ENCODE measurements at regions not wholly inside any gene's neighbourhood (a gene's known extent, or its start where the extent isn't known, plus 50 kb on each side); places are given as distances from the start of the nearest gene placed in this dataset.

- ATAC-seq = no peak
- POLR2A ChIA-PET = no interaction called here
- H2AFZ ChIP-seq (ENCODE audit: control insufficient read depth, low read depth, low read length) = no peak overlapping the region
- CTCF ChIA-PET = no interaction called here
- H3K9me3 ChIP-seq (replicated peaks; ENCODE audit: control insufficient read depth, insufficient read depth, low read length) = no peaks in the 10 kb centered on the region
- H3K36me3 ChIP-seq (ENCODE audit: control insufficient read depth in 2 of 2, insufficient read depth in 2 of 2, low read length in 1 of 2) = no peaks in the 10 kb centered on the region
- no peak overlapping the region for H3K27ac ChIP-seq (ENCODE audit: control insufficient read depth, insufficient read depth)
- intact Hi-C loops (cut with micrococcal nuclease; ENCODE audit: unreplicated experiment) (no loop called here), in situ Hi-C loops (cut with MboI) (no loop called here)
- H3K4me2 ChIP-seq (ENCODE audit: control insufficient read depth, insufficient read depth) = no peak overlapping the region
- no peak for FAIRE-seq
- no peak overlapping the region for H3K9ac ChIP-seq (ENCODE audit: control insufficient read depth, insufficient read depth, low read length)
- no TSS peak for BruUV-seq (replicated peaks)
- TF ChIP-seq IRF5 (IDR thresholded peaks at IDR 0.05; ENCODE audit: borderline replicate concordance) (no peak), BRCA1 (IDR thresholded peaks at IDR 0.05; ENCODE audit: low read depth, low read length) (no peak), MTA3 (IDR thresholded peaks at IDR 0.05; ENCODE audit: borderline replicate concordance, low read length) (no peak)
- H3K27me3 ChIP-seq (replicated peaks in 1 of 2; ENCODE audit: control insufficient read depth in 2 of 2, insufficient read depth in 2 of 2, low read length in 1 of 2) = no peaks in the 10 kb centered on the region
- 92% methylated on average over 1 of the region's 1 CpG for WGBS (ENCODE audit: insufficient coverage, insufficient replicate concordance, low lambda C conversion rate, missing lambda C conversion rate)
- SMC1A ChIA-PET (ENCODE audit: uncharacterized antibody, unreplicated experiment) = interaction anchor here (1.1 kb wide), 1 partner anchor 9 kb away, joined by 3 read pairs; no protein-coding TSS in a partner anchor
- H3K4me3 ChIP-seq = no peak overlapping the region
- H3K79me2 ChIP-seq (ENCODE audit: control insufficient read depth, insufficient read depth, low read length) = no peaks in the 10 kb centered on the region
- no peaks in the 10 kb centered on the region for H3K4me1 ChIP-seq (ENCODE audit: control insufficient read depth, insufficient read depth, low read length)
- no peak for DNase-seq (ENCODE audit: low read depth, low spot score)
- no peaks in the 10 kb centered on the region for H4K20me1 ChIP-seq (ENCODE audit: control insufficient read depth, insufficient read depth)
- RAD21 ChIA-PET (ENCODE audit: unreplicated experiment) = no interaction called here
Measured at GRCh38 chr3:104873331-104873730, 493.4 kb upstream of the ALCAM start.

- no peak for DNase-seq (ENCODE audit: low read depth, low spot score)
- Histone ChIP-seq H3K4me1 (ENCODE audit: control insufficient read depth, insufficient read depth, low read length) (no peaks in the 10 kb centered on the region), H3K9ac (ENCODE audit: control insufficient read depth, insufficient read depth, low read length) (no peak overlapping the region), H3K27me3 (replicated peaks in 1 of 2; ENCODE audit: control insufficient read depth in 2 of 2, insufficient read depth in 2 of 2, low read length in 1 of 2) (no peaks in the 10 kb centered on the region), H3K27ac (ENCODE audit: control insufficient read depth, insufficient read depth) (no peak overlapping the region), H4K20me1 (ENCODE audit: control insufficient read depth, insufficient read depth) (no peaks in the 10 kb centered on the region), H3K9me3 (replicated peaks; ENCODE audit: control insufficient read depth, insufficient read depth, low read length) (no peaks in the 10 kb centered on the region), H3K4me3 (no peak overlapping the region), H2AFZ (ENCODE audit: control insufficient read depth, low read depth, low read length) (no peak overlapping the region), H3K79me2 (ENCODE audit: control insufficient read depth, insufficient read depth, low read length) (no peaks in the 10 kb centered on the region), H3K36me3 (ENCODE audit: control insufficient read depth in 2 of 2, insufficient read depth in 2 of 2, low read length in 1 of 2) (no peaks in the 10 kb centered on the region), H3K4me2 (ENCODE audit: control insufficient read depth, insufficient read depth) (no peak overlapping the region)
- 3% methylated on average over 2 of the region's 2 CpGs for WGBS (ENCODE audit: insufficient coverage, insufficient replicate concordance, low lambda C conversion rate, missing lambda C conversion rate)
- no peak for FAIRE-seq
- no TSS peak for BruUV-seq (replicated peaks)
- ChIA-PET RAD21 (ENCODE audit: unreplicated experiment) (no interaction called here), CTCF (interaction anchor here (0.6 kb wide), 1 partner anchor 1710 kb away, joined by 3 read pairs; no protein-coding TSS in a partner anchor), POLR2A (no interaction called here), SMC1A (ENCODE audit: uncharacterized antibody, unreplicated experiment) (interaction anchor here (0.6 to 0.7 kb wide), 2 partner anchors 75 to 326 kb away, joined by 3 read pairs; no protein-coding TSS in a partner anchor)
- no peak for ATAC-seq
- intact Hi-C loops (cut with micrococcal nuclease; ENCODE audit: unreplicated experiment) (no loop called here), in situ Hi-C loops (cut with MboI) (no loop called here)
- TF ChIP-seq BHLHE40 (IDR thresholded peaks at IDR 0.05; ENCODE audit: borderline replicate concordance in 1 of 2, low read depth in 2 of 2, low read length in 1 of 2) (no peak), IRF5 (IDR thresholded peaks at IDR 0.05; ENCODE audit: borderline replicate concordance) (no peak), GATAD2B (conservative IDR thresholded peaks at IDR 0.05; ENCODE audit: low read depth) (no peak), SMAD1 (IDR thresholded peaks at IDR 0.05; ENCODE audit: low read depth, partially characterized antibody) (no peak), NBN (IDR thresholded peaks at IDR 0.05) (no peak), HDAC6 (IDR thresholded peaks at IDR 0.05; ENCODE audit: unreplicated experiment) (no peak), YY1 (IDR thresholded peaks at IDR 0.05; ENCODE audit: low read depth, low read length) (no peak), PKNOX1 (IDR thresholded peaks at IDR 0.05) (no peak), EP300 (IDR thresholded peaks at IDR 0.05; ENCODE audit: borderline replicate concordance in 1 of 2, control insufficient read depth in 1 of 2, low read depth in 2 of 2, low read length in 2 of 2) (no peak), PBX3 (IDR thresholded peaks at IDR 0.05; ENCODE audit: insufficient replicate concordance, low read depth, low read length) (no peak)
Measured at GRCh38 chr3:104878395-104878794, 488.3 kb upstream of the ALCAM start.
